Esophagus muscularis mucosa (tissue), 4 donors: ENCODE measurements at regions not wholly inside any gene's neighbourhood (a gene's known extent, or its start where the extent isn't known, plus 50 kb on each side); places are given as distances from the start of the nearest gene placed in this dataset.

ENCODE experiments used
- EP300 ChIP-seq: sonication (generic); formaldehyde crosslinking; IDR thresholded peaks from one replicate; pipeline ENCODE4 v1.6.1; 2017; ENCODE audit warnings: antibody characterized with exemption
- POLR2A ChIP-seq: fragments of 450-650 bp; IDR thresholded peaks from one replicate; pipeline ENCODE4 v1.6.1; 2017; ENCODE audit warnings: antibody characterized with exemption, moderate library complexity, mild to moderate bottlenecking, low read depth
- POLR2AphosphoS5 ChIP-seq, 2 donors: sonication (generic); formaldehyde crosslinking; IDR thresholded peaks; one replicate each; pipeline ENCODE4 v1.6.1; 2017; ENCODE audit warnings: antibody characterized with exemption in 2 of 2
- TF ChIP-seq, protein P1 (sequence below), 3 experiments: fragments of 200-600 bp in 2 of 3; fragments of 450-650 bp in 1 of 3; sonication (generic) in 2 of 3; IDR thresholded peaks; one replicate each; pipeline ENCODE4 v1.5.1; 2017 to 2019; ENCODE audit warnings: antibody characterized with exemption in 3 of 3, mild to moderate bottlenecking in 2 of 3, moderate library complexity in 1 of 3

DNA sequence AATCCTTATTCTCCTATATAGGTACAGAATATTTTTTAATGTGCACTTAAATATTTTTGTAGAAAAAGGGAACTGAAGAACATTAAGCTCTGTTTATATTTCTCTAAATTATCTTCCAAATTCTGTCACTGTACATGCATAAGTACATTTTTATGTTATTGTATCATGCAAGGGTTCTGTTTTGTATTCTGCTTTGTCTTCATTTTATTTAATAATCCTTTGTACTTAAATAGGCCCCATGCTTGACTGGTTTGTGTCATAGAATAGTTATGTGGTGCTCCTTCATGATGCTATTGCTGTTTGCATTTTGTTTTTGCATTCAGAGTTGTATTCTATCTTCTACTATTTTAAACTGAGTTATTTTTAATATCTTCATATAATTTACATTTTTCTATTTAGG, 111.9 kb upstream of the EDNRA start:
- TF ChIP-seq, protein P1, sequence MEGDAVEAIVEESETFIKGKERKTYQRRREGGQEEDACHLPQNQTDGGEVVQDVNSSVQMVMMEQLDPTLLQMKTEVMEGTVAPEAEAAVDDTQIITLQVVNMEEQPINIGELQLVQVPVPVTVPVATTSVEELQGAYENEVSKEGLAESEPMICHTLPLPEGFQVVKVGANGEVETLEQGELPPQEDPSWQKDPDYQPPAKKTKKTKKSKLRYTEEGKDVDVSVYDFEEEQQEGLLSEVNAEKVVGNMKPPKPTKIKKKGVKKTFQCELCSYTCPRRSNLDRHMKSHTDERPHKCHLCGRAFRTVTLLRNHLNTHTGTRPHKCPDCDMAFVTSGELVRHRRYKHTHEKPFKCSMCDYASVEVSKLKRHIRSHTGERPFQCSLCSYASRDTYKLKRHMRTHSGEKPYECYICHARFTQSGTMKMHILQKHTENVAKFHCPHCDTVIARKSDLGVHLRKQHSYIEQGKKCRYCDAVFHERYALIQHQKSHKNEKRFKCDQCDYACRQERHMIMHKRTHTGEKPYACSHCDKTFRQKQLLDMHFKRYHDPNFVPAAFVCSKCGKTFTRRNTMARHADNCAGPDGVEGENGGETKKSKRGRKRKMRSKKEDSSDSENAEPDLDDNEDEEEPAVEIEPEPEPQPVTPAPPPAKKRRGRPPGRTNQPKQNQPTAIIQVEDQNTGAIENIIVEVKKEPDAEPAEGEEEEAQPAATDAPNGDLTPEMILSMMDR (IDR thresholded peaks at IDR 0.05): no peak
- TF ChIP-seq EP300 (no peak), POLR2AphosphoS5 (IDR thresholded peaks at IDR 0.05) (no peak), POLR2A (no peak)
